22Rv1 (cell line): ENCODE measurements at regions not wholly inside any gene's neighbourhood (a gene's known extent, or its start where the extent isn't known, plus 50 kb on each side); places are given as distances from the start of the nearest gene placed in this dataset.
"Not testable (repeated sequence)": the region's sequence is repeated elsewhere in the genome, so short reads cannot be mapped to it uniquely, and the experiment has no call there.

ENCODE experiments used
- H3K27ac ChIP-seq: fragments of 450-650 bp; 2 replicates; pipeline ENCODE4 v1.5.1; 2017
- CTCF ChIP-seq: fragments of 450-650 bp; IDR thresholded peaks from 2 replicates; pipeline ENCODE4 v1.5.1; 2017; ENCODE audit warnings: mild to moderate bottlenecking
- ZFX ChIP-seq: fragments of 450-650 bp; IDR thresholded peaks from 2 replicates; pipeline ENCODE4 v1.6.1; 2017; ENCODE audit warnings: antibody characterized with exemption, borderline replicate concordance

- peak overlapping the region; percentile 35 for H3K27ac ChIP-seq
- TF ChIP-seq ZFX: no peak
- no peak for TF ChIP-seq CTCF
Observed at GRCh38 chr5:39624268-39624886, 199.6 kb upstream of the DAB2 start.

- TF ChIP-seq CTCF (no peak), ZFX (no peak)
- no peak overlapping the region for H3K27ac ChIP-seq
Observed at GRCh38 chr5:39623291-39623865, 198.6 kb upstream of the DAB2 start.

GRCh38 chr5:39622281-39622680, 197.5 kb upstream of the DAB2 start:
- TF ChIP-seq ZFX: no peak
- TF ChIP-seq CTCF: no peak
- no peak overlapping the region for H3K27ac ChIP-seq

- TF ChIP-seq ZFX (no peak), CTCF (no peak)
- no peak overlapping the region for H3K27ac ChIP-seq
Observed at GRCh38 chr5:39619168-39619818, 194.5 kb upstream of the DAB2 start.

- no peak overlapping the region for H3K27ac ChIP-seq
- no peak for TF ChIP-seq CTCF
- TF ChIP-seq ZFX: no peak
Observed at GRCh38 chr5:39618391-39618790, 193.6 kb upstream of the DAB2 start.

- TF ChIP-seq ZFX: no peak
- no peak for TF ChIP-seq CTCF
- H3K27ac ChIP-seq: no peak overlapping the region
Observed at GRCh38 chr5:39616131-39616530, 191.4 kb upstream of the DAB2 start.

GRCh38 chr5:39611076-39611475, 186.3 kb upstream of the DAB2 start:
- not testable (repeated sequence) for H3K27ac ChIP-seq

- H3K27ac ChIP-seq: no peak overlapping the region
Observed at GRCh38 chr5:39608024-39608423, 183.2 kb upstream of the DAB2 start.

More at GRCh38 chr5:39608024-39608423, 183.2 kb upstream of the DAB2 start:
- TF ChIP-seq CTCF: no peak
- TF ChIP-seq ZFX: no peak
